ENCODE measurements at regions not wholly inside any gene's neighbourhood (a gene's known extent, or its start where the extent isn't known, plus 50 kb on each side); places are given as distances from the start of the nearest gene placed in this dataset.

GRCh38 chr3:117524890-117525289, 815.3 kb downstream of the TUSC7 start:
- TF ChIP-seq CTCF (IDR thresholded peaks at IDR 0.05), result no peak
- no peak for TF ChIP-seq RXRA (IDR thresholded peaks at IDR 0.05; ENCODE audit: borderline replicate concordance, low read depth)
- no peak for TF ChIP-seq RAD21 (IDR thresholded peaks at IDR 0.05; ENCODE audit: low read length)
- TF ChIP-seq RCOR1 (IDR thresholded peaks at IDR 0.05; ENCODE audit: low read length), result no peak
- TF ChIP-seq FOXJ3 (CRISPR knock-in tag; IDR thresholded peaks at IDR 0.05), result no peak
- no peak for TF ChIP-seq MAX (IDR thresholded peaks at IDR 0.05; ENCODE audit: low read depth)
- TF ChIP-seq NFIC (IDR thresholded peaks at IDR 0.05; ENCODE audit: borderline replicate concordance), result peak; percentile 83
- no peak for TF ChIP-seq POLR2AphosphoS5 (IDR thresholded peaks at IDR 0.05; ENCODE audit: low read depth, low read length)
- TF ChIP-seq ZBTB33 (IDR thresholded peaks at IDR 0.05; ENCODE audit: borderline replicate concordance, low read depth), result no peak
- TF ChIP-seq CHD2 (IDR thresholded peaks at IDR 0.05; ENCODE audit: low read length, partially characterized antibody), result no peak
- TF ChIP-seq EZH2phosphoT487 (IDR thresholded peaks at IDR 0.05; ENCODE audit: borderline replicate concordance, low read depth), result no peak
- no peak for TF ChIP-seq REST (IDR thresholded peaks at IDR 0.05; ENCODE audit: low read depth, low read length)
- TF ChIP-seq NRF1 (IDR thresholded peaks at IDR 0.05; ENCODE audit: low read depth, low read length), result no peak
